ENCODE measurements at regions not wholly inside any gene's neighbourhood (a gene's known extent, or its start where the extent isn't known, plus 50 kb on each side); places are given as distances from the start of the nearest gene placed in this dataset.
"Not testable (repeated sequence)": the region's sequence is repeated elsewhere in the genome, so short reads cannot be mapped to it uniquely, and the experiment has no call there.

DNA sequence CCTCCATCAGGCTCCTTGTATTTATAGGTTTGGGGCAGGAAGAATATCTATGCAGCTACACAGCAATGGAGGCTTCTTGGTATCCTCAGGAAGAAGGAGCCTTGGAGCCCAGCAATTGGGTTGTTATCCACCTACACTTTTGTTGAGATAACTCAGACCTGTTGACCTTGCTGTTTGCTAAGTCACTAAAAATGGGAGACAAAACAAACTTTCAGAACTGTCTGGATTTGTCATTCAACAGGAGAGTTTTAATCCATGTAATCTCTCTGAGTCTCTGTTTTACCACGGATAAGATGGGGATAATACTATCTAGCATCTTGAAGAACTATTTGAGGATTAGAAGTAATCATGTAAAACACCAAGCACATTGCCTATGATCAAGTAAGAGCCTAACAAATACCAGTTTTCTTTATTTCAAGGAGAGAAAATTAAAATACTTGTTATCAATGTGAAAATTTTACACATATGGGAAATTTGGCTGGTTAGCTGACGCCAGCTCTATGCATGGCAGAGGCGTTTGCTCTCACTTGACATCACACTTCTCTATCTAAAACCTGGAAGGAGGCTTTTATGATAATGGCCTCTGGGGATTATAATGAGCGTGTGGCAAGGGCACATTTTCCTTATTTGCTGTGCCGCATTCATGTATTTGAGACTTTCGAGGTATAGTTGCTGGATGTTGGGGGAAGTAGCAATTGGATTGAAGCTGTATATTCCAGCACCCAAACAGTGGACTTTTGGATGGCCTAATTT is 215.6 kb downstream of the PDCD6IP start:
- no peak for DNase-seq

GRCh38 chr3:34015204-34016142 is 217.0 kb downstream of the PDCD6IP start:
- peak; percentile 29 for DNase-seq

DNA sequence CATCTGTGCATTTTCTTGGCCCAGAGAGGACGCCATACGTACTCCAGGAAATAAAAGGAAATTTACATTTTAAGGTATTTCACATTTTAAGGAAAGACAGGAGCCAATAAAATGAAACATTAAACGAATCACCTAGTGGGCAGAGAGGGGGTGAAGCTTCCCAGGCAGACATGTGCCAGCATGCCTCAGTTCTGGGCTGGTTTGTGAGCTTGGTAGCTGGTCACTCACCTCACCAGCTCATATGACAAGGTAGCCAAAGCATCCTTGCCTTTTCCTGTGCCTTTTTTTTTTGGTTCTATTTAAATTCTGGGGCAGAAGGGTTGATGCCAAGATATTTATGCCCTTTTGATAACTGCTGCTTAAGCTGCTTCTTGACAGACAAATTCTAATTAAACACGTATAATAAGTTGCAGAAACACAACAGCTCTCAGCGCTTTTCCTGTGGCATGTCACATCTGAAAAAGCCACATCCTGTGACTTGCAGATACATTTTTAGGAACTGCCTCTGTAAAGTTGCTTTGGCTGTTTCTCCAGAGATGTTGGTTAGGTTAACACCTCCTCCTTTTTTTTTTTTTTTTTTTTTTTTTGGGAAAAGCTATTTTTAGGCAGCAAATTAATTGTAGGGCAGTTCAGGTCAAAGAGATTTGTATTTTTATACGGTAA is 218.6 kb downstream of the PDCD6IP start:
- peak; percentile 47 for DNase-seq

- DNase-seq, result no peak
These were observed 219.3 kb downstream of the PDCD6IP start for GRCh38 chr3:34017757-34018156.

GRCh38 chr3:34019158-34019557 is 220.7 kb downstream of the PDCD6IP start:
- DNase-seq, result no peak

GRCh38 chr3:34020170-34020569 is 221.7 kb downstream of the PDCD6IP start:
- no peak for DNase-seq

DNA sequence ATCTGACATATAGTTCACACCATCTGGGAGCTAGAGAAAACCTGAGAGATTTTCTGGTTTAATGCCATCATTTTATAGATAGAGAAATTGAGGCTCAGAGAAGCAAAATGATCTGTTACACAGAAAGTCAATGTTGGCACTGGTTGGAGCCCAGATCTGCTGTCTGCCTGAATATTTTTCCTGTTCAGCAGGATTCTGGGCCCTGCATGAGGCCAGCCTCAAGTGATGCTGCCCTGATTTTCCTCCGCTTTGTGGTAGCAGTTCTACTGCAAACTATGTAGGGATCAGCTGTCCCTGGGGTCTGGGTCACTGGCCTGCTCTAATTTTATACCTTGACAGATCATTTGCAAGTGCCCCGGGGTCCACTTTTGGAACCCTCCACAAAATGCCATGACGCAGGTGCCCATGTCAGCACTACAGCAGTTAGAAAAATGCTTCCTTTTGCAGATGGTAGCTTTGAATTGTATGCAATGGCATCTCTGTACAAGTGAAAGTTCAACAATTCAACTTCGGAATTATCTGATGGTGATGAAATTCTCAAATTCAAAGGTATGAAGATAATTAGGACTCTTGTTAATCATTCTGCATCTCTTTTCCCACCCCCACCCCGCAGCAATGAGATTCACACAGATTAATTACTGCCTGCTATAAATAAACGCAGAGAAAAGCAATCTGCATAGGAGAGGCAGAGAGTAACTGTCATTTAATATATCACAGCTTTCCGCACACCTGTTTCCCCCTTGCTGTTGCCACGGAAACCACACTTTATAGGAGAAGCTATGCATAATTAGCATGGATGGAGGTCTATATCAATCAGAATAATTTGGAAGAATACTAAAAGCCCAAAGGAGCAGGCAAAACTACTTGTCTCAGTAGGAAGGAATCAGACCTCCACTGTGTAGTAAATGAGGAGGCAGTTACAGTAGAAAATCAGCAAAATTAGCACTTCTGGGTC is 222.6 kb downstream of the PDCD6IP start:
- DNase-seq, result no peak

- DNase-seq, result no peak
These were observed 223.7 kb downstream of the PDCD6IP start for GRCh38 chr3:34022147-34022546.

DNA sequence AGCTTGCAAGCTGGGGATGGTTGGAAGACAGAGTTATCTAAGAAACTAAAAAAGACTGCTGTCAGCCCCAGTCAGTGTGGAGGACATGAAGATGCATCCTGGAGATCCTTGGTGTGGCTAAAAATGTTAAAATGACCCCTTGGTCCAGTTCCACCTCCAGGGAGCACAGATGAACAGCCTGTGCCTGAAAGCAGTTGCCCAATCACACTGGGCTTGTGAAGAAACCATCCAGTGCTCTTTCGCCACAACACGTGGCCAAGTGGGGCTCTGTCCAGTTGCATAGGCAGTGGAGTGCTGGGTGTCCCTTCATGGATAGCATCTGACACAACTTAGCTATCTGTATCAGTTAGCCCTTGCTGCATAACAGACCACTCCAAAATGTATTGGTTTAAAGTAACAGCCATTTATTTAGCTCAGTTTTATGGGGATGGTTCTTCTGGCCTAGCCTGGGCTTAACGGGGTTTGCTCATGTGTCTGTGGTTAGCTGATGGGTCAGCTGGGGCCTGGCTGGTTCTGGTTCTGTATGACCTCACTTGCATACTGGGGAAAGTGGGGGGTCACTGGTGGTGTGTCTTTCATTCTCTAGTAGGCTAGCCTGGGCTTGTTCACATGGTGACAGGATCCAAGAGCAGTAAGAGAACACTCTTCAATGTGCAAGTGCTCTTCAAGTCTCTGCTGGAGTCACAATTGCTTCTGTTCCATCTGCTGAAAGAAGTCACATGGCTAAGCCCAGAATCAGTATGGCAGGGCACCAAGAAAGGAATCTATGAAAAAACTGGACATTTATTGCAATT is 226.2 kb downstream of the PDCD6IP start:
- no peak for DNase-seq

- peak; percentile 2 for DNase-seq
These were observed 235.4 kb downstream of the PDCD6IP start for GRCh38 chr3:34033839-34034238.

- DNase-seq, result no peak
These were observed 236.4 kb downstream of the PDCD6IP start for GRCh38 chr3:34034840-34035239.

GRCh38 chr3:34035775-34036174 is 237.3 kb downstream of the PDCD6IP start:
- DNase-seq, result no peak

- DNase-seq, result no peak
These were observed 238.8 kb downstream of the PDCD6IP start for GRCh38 chr3:34037260-34037659.

DNA sequence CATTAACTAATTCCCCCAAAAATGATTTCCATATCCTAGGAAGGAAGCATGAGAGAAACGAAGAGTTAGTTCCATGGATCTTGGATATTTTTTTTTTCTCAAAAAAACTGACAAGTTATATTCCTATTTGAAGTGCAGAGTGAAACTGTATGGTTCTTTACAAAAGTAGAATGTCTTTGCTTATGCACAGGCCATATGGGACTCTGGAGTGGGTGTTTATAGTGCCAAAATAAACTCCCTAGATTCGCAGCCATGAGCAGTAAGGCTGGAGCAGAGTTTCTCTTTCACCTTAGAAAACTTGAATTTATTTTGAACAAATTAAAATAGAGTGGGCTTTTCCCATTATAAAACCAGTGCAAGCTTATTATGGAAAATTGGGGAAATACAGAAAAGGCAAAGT is 239.7 kb downstream of the PDCD6IP start:
- no peak for DNase-seq

- no peak for DNase-seq
These were observed 247.7 kb downstream of the PDCD6IP start for GRCh38 chr3:34046154-34046553.

- DNase-seq, result no peak
These were observed 255.2 kb downstream of the PDCD6IP start for GRCh38 chr3:34053626-34054025.

DNA sequence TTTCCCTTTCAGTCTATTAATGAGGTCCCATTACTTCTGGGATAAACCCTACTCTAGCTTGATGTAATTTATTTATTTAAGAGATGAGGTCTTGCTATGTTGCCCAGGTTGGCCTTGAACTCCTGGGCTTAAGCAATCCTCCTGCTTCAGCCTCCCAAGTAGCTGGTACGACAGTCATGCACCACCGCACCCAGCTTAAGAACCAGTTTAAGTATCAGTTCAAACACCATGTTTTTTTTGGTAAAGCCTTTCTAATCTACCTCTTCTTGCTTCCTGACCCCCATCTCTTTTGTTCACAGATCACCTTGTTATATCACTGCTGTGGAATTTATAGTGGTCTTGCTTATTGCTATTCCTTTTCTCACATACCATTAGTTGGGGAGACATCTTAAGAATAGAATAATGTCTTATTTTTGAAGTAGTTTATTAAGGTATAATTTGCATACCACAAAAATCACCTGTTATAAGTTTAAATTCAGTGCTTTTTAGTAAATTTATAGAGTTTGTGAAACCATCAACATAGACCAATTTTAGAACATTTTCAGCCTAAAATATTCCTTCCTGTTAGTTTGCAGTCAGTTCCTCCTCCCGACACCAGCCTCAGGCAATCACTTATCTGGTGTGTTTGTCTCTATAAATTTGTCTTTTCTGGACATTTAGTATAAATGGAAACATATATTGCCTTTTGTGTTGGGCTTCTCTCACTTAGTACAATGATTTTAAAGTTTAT is 257.9 kb downstream of the PDCD6IP start:
- DNase-seq, result no peak

- DNase-seq, result peak; percentile 68
These were observed 258.5 kb downstream of the PDCD6IP start for GRCh38 chr3:34056951-34057390.

- not testable (repeated sequence) for DNase-seq
These were observed 262.6 kb downstream of the PDCD6IP start for GRCh38 chr3:34060995-34061394.

- DNase-seq, result no peak
These were observed 267.5 kb downstream of the PDCD6IP start for GRCh38 chr3:34065901-34066300.

GRCh38 chr3:34066328-34066727 is 267.9 kb downstream of the PDCD6IP start:
- no peak for DNase-seq
